UCSD-AML1 (cell line): ENCODE measurements at regions not wholly inside any gene's neighbourhood (a gene's known extent, or its start where the extent isn't known, plus 50 kb on each side); places are given as distances from the start of the nearest gene placed in this dataset.
"Not testable (repeated sequence)": the region's sequence is repeated elsewhere in the genome, so short reads cannot be mapped to it uniquely, and the experiment has no call there.

Experiments
- DNase-seq: peaks from one replicate; lab custom pipeline; 2025; ENCODE audit not compliant: unreplicated experiment; lab: John Stamatoyannopoulos, UW

- no peak for DNase-seq
Observed at GRCh38 chr2:208794288-208794975, 387.8 kb downstream of the PTH2R start.

GRCh38 chr2:208798698-208799097 lies 392.1 kb downstream of the PTH2R start:
- DNase-seq: no peak

- DNase-seq: no peak
Observed at GRCh38 chr2:208799397-208799796, 392.8 kb downstream of the PTH2R start.

- not testable (repeated sequence) for DNase-seq
Observed at GRCh38 chr2:208800887-208801286, 394.3 kb downstream of the PTH2R start.

- DNase-seq: no peak
Observed at GRCh38 chr2:208807756-208808155, 401.2 kb downstream of the PTH2R start.

GRCh38 chr2:208811885-208812284 lies 405.3 kb downstream of the PTH2R start:
- DNase-seq: not testable (repeated sequence)

GRCh38 chr2:208819190-208819589 lies 412.6 kb downstream of the PTH2R start:
- no peak for DNase-seq

- no peak for DNase-seq
Observed at GRCh38 chr2:208820014-208820688, 413.6 kb downstream of the PTH2R start.

GRCh38 chr2:208827109-208827508 lies 420.5 kb downstream of the PTH2R start:
- DNase-seq: no peak

GRCh38 chr2:208827549-208828221 lies 421.1 kb downstream of the PTH2R start:
- no peak for DNase-seq

- DNase-seq: no peak
Observed at GRCh38 chr2:208830203-208830602, 423.6 kb downstream of the PTH2R start.

- no peak for DNase-seq
Observed at GRCh38 chr2:208847651-208848050, 441.1 kb downstream of the PTH2R start.

GRCh38 chr2:208854717-208855116 lies 448.1 kb downstream of the PTH2R start:
- no peak for DNase-seq

GRCh38 chr2:208867374-208867773 lies 460.8 kb downstream of the PTH2R start:
- no peak for DNase-seq

- DNase-seq: no peak
Observed at GRCh38 chr2:208872591-208872990, 466.0 kb downstream of the PTH2R start.

GRCh38 chr2:208879666-208880065 lies 473.1 kb downstream of the PTH2R start:
- no peak for DNase-seq

GRCh38 chr2:208880171-208880570 lies 473.6 kb downstream of the PTH2R start:
- DNase-seq: no peak

GRCh38 chr2:208890486-208890885 lies 483.9 kb downstream of the PTH2R start:
- DNase-seq: no peak

GRCh38 chr2:208892203-208892602 lies 485.6 kb downstream of the PTH2R start:
- no peak for DNase-seq

- no peak for DNase-seq
Observed at GRCh38 chr2:208906330-208906729, 499.7 kb downstream of the PTH2R start.

GRCh38 chr2:208915401-208915800 lies 508.4 kb upstream of the MAP2 start:
- no peak for DNase-seq

- DNase-seq: no peak
Observed at GRCh38 chr2:208916881-208917280, 507.0 kb upstream of the MAP2 start.
